OCI-LY1 (cell line): ENCODE measurements at regions not wholly inside any gene's neighbourhood (a gene's known extent, or its start where the extent isn't known, plus 50 kb on each side); places are given as distances from the start of the nearest gene placed in this dataset.

ENCODE experiments used
- EZH2 ChIP-seq: fragments of 200-600 bp; sonication (generic), shearing (Covaris generic); IDR thresholded peaks from 2 replicates; pipeline ENCODE4 v1.8.0; 2017; ENCODE audit warnings: borderline replicate concordance, mixed run types, mild to moderate bottlenecking, antibody characterized with exemption, low read length, moderate library complexity, mixed read lengths
- TF ChIP-seq, protein P1 (sequence below): fragments of 200-600 bp; sonication (generic), shearing (Covaris generic); IDR thresholded peaks from 2 replicates; pipeline ENCODE4 v1.5.1; 2017; ENCODE audit warnings: mild to moderate bottlenecking, antibody characterized with exemption, low read length, moderate library complexity, mixed read lengths

DNA sequence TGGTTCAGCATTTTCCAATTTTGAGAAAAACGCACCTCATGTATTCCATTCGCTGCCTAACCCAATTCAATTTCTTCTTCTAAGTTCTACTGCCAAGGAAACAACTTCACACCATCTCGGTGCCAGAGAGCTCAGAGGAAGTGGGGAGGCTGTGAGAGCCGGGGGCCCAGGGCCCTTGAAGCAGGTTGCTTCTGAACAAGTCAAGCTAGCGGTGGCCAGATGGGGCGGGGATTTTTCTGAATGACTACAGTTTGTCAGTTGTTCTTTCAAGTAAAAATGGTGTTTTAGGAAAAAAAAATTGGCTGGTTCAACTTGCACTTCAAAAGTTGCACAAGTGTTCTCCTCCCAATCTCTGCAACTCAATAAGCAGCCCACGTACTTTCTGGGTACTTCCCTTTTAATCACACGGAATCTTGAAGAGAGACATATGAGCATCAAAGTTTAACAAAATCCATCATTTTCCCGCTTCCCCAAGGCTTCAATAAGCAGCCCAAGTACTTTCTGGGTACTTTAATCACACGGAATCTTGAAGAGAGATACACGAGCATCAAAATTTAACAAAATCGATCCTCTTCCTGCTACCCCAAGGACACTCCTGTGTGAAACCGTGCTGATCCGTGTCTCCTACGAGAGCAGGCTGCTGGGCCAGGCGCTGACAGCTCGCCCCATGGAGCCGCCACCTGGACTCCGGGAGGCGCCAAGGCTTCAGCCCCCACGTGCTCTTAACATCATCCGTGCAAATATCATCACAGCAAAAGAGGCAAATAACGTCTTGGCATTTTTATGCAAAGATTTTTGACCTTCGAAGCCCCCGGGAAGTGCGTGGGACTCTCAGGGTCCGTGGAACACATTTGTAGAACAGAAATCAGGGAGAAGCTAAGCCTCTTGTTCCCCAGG lies 186.7 kb upstream of the PDE10A start:
- TF ChIP-seq, protein P1, sequence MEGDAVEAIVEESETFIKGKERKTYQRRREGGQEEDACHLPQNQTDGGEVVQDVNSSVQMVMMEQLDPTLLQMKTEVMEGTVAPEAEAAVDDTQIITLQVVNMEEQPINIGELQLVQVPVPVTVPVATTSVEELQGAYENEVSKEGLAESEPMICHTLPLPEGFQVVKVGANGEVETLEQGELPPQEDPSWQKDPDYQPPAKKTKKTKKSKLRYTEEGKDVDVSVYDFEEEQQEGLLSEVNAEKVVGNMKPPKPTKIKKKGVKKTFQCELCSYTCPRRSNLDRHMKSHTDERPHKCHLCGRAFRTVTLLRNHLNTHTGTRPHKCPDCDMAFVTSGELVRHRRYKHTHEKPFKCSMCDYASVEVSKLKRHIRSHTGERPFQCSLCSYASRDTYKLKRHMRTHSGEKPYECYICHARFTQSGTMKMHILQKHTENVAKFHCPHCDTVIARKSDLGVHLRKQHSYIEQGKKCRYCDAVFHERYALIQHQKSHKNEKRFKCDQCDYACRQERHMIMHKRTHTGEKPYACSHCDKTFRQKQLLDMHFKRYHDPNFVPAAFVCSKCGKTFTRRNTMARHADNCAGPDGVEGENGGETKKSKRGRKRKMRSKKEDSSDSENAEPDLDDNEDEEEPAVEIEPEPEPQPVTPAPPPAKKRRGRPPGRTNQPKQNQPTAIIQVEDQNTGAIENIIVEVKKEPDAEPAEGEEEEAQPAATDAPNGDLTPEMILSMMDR, result no peak
- TF ChIP-seq EZH2, result no peak
